SHP77 treated with DMSO at 0.1 percent for 48 hours (cell line): ENCODE measurements at regions not wholly inside any gene's neighbourhood (a gene's known extent, or its start where the extent isn't known, plus 50 kb on each side); places are given as distances from the start of the nearest gene placed in this dataset.

Experiments used
- DNase-seq: peaks from one replicate; lab custom pipeline; 2025; lab: John Stamatoyannopoulos, UW

DNA sequence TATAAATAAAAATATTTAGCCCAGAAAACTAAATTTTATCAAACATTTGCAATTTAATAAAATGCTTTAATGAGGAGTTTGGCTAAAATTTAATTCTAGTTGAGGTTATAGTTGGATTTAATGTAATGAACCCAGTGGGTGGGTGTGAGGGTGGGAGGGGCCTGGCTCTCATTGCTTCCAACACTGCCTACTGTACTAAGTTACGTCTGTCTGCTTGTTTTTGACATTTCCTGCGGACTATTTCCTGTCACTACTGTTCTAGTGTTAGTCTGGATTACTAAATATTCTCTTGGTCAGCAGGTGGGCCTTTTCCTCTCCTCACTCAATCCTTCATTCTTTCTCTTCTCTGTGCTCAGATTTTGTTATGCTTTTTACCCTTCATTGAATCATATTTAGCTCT is 82.5 kb upstream of the MAP3K7 start:
- no peak for DNase-seq

DNA sequence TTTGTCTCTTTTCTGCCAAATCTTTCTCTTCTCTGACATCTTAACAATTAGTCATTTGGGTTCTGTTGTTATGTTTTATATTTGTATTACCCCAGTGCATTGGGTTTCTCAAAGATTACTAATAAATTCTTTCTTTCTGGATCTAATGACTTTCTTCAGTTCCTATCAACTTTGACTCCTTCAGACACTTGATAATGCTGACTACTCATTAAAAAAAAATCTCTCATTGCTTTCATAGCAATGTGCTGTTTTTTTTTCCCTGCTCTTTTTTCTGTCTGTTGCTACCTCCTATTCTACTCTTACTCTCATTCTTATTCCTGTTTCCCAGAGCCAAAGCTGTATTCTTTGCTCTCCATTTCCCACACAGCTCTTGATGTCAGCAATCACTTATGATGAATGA is 81.3 kb upstream of the MAP3K7 start:
- no peak for DNase-seq

DNA sequence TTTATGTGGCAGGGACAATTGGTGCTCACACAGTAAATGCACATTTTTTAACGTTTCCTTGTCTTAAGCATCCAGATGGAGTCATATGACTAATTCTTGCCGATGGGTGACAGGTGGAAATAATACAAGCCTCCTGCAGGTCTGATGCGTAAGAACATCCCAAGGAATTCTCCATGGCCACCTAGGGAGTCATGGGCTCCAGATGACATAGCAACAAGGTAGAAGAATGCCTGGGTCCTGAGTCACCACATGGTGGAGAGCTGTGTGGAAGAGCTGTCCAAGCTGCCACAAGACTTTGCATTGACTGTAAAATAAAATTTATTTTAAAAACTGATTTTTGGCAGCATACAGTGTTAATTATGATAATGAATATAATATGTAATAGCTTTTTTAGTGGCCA is 77.0 kb upstream of the MAP3K7 start:
- DNase-seq: no peak

DNA sequence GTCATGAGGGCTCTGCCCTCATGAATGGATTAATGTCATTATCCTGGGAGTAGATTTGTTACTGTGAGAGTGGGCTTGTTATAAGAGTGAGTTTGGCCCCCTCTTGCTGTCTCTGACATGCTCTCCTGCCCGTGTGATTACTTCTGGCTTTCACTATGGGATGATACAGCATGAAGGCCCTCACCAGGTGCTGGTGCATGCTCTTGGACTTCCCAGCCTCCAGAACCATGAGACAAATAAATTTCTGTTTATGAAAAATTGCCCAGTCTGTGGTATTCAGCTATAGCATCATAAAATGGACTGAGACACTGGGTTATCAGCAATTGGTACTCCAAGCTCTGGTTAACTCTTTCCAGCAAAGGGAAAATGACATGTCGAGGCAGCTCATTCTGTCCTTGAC is 76.2 kb upstream of the MAP3K7 start:
- DNase-seq: no peak

DNA sequence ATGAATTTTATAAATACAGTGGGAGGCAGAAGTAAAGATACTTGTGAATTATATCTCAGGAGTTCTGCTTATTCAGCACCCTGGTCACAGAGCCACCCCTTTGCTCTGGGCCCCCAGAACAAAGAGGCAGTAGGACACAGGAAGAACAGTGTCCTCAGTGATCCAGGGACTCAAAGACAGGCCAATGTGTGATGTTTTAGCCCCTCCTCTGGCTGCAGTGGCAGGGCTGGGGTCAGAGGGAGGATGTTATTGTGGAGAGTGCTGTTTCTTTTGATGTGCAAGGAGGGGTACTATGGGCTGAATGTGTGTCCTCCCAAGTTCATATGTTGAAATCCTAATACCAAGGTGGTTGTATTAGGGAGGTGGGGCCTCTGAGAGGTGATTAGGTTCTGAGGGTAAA is 74.1 kb upstream of the MAP3K7 start:
- no peak for DNase-seq

DNA sequence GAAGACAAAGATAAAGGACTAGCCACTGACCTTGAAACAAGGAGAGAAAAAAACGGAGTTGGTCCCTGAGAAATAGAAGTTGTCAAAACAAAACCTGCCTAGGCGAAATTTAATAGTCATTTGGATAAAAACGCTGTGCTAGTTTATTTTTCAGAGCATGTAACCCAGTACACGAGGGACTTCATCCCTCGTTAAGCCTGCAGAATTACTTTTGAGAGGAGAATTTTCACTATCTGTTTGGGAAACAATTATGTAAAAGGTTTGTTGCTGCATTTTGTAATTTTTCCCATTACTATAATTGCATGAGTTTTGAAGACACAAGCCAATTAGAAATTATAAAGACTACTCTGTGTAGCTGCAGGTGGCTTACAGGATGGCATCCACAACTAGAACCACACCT is 71.6 kb upstream of the MAP3K7 start:
- no peak for DNase-seq

DNA sequence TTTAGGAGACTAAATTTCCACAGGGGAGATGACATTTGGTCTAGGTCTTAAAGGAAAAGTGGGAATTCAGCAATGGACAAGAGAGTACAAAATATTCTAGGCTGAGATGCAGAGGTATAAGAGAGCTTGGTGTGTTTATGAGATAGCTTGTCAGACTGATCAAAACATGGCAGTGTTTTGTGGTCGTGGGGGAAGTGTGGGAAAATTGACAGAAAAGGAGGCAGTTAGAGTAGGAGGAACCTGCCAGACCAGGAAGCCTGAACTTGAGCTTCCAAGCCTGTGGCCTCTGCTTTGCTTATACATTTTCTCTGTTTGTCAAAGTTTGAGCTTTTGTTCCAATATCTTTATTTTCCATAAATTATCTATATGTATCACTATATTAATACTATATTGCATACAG is 69.5 kb upstream of the MAP3K7 start:
- DNase-seq: no peak

DNA sequence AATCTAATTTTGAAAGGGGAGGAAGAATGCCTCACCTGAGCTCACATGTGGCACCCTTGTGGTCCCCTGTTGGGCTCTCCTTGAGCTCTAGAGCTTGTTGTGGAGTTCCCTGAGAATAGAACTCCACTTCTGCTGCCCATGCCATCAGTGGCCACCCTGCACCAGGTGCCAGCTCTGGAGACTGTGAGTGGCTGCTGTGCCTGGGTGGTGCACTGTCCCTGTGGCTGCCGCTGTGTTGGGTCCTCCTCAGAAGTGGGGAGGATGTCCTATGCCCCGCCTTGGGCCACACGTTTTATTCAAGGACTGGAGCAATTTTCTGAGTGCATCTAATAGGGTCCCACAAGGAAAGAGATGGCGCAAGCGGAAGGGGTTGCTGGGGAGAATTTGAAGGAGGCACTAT is 67.9 kb upstream of the MAP3K7 start:
- DNase-seq: no peak

DNA sequence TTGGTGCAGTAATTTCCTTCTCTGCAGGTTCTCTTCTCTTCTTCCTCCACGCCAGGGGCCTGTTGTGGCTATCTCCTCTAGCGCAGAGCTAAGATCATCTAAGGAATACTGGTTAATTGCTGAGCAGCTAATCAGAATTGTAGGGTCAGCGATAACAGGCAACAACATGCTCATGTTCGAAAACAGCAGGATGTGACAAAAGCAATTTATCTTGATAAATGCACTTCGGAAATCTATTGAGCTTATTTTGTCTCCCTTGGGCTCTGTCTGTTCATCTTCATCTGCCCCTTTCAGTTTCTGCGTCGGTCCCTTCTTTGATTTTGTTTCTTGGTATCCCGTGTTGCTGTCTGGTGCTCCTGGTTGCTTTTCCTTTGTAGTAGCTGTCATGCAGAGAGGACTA is 67.3 kb upstream of the MAP3K7 start:
- DNase-seq: no peak

DNA sequence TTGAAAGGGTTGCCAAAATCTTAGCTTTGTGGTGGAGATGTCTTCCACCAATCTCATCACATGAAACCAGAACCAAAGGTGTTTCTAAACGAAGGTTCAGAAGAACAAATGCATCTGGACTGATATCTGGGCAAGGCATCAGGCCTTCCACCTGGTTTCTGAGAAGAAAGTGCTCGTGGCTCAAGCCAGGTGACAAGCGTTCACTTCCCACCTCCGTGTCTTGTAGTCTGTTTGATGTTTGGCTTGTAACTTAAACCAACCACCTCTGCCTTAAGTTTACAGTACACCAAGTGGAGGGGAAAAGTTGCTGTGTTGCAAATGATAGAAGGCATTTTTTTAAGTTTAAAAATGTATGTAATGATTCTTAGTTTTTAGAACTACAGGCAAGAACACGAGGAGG is 66.9 kb upstream of the MAP3K7 start:
- DNase-seq: no peak

DNA sequence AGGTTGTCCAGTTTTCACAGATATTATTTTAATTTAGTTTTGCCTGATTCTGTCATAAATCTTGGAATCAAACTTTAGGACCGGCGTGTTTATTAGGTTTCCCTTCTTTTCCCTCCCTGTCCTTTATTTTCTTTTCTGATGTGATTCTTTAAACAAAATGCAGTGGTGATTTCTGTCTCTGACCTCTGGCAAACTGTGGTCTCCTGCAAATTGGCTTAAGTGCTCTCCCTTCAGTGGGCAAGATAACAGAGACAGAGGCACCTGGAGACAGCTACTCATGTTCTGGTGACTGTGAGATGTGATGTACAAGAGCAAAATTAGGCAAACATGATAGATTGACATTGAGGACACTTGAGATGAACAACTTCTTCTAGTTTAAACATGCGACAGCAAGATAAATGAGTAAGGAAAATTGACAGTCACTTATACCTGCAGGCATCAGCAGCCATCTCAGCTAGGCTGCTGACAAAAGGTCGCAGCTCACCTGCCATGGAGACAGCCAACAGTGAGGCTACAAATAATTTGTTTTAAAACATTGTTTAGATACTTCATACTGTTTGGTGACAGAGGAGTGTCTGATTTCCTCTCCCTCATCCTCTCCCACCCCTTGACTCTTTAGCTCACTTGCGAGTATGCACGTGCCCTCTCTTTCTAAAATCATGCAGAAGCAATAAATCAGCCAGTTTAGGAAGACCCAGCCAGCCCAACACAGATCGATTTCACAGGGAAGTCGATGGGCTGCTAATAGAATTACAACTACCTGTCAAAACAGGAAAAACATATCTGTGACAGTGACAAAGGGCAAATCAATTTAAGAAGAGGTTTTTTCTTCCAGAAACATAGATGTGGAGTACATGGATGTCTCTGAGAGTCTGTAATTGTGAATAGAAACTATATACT is 63.4 kb upstream of the MAP3K7 start:
- peak; percentile 75 for DNase-seq

DNA sequence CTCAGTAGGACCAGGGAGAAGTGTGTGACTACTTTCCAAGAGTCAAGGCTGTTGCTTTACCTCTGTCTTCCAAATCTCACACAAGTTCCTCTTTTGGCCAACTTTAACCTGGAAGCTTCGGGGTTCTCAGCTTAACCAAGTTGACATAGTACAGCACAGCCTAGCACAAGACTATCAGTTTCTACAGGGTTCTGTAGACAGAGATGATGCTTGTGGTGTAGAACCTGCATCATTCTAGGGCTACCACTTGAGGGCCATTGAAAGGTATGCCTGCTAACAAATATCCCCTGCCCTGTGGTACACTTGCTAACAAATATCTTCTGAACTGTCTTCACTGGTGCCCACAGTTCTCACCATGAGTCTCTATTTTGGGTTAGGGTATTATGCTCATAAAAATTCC is 62.0 kb upstream of the MAP3K7 start:
- DNase-seq: no peak

DNA sequence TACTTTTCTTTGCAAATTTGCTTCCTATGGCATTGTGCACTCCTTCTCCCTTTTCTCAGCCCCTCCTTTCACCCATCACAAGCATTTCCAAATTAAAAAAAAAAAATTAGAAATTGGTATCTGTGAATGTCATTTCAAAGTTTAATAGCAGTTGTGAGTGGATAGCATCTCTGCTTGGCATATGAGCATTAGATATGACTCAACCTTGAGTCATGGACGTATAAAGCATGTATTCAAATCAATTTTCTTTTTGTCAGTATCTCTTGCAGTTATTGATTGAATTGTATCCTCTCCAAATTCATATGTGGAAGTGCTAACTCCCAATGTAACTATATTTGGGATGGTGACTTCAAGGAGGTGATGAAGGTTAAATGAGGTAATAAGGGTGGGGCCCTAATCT is 60.1 kb upstream of the MAP3K7 start:
- DNase-seq: no peak

DNA sequence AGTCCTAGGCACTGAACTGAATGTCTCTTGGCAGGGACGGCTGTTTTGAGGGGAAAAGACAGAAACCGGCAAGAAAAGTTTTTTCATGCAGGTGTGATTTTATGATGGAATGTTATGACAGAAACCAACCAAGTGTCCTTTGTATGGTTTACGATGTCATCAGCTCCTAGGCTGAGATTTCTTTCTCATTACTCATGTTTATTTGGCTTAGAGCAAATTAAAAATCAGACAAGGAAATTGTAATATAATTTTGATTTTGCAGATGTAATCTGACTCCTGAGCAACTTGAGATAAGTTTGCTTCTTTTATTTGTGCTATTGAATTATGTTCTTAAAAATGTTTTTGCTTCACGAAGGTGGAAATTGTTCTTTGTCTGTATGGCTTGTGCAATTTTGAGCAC is 58.8 kb upstream of the MAP3K7 start:
- DNase-seq: no peak

DNA sequence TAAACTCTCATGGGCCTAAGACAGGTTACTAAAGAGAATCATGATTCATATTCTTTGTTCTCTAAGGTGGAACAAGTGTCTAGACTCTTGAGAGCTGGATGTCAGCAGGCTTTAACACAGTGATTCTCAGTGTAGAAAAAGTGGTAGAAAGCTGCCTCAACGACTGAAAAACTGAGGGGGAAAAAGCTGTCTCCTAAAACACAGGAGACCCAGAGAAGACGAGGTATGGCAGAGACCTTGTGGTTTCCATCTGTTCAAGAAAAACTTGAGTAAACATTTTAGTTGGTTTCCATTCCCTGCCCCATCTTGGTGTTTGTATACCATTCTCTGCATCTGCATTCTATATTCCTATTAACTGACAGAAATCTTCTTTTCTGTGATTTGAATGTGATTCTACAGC is 57.6 kb upstream of the MAP3K7 start:
- no peak for DNase-seq

DNA sequence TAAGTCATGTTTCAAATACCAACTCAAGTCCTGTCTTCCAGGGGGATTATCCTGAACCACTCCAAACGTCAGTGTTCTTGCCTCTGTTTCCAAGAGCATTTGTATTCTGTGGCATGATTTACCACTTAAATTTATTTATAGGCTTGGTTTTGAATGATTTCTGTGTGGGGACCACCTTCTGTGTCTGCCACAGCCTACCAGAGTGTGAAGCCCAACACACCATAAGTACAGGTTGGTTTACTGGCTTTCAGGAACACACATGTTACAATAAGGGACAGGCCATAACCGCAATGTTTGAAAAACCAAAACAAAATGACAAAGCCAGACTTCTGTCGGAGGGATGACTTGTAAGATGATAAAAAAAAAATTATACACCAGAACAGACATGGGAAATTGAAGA is 56.5 kb upstream of the MAP3K7 start:
- DNase-seq: no peak

DNA sequence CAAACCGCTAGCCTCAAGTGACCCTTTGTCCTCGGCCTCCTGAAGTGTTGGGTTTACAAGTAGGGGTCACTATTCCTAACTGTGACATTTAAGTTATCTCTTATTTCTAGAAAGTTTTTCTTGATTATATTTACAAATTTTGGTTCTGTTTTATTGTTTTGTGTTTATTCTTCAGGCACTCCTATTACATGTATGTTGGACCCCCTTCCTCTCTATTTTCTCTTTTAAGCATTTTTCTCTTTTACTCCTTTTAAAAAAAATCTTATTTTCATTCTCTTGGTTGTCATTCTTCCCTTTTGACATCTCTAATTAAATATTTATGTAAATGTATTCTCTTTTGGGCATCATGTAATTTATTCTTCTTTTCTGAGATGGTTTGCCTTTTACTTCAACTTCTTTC is 50.4 kb upstream of the MAP3K7 start:
- DNase-seq: no peak
